ENCODE measurements at regions not wholly inside any gene's neighbourhood (a gene's known extent, or its start where the extent isn't known, plus 50 kb on each side); places are given as distances from the start of the nearest gene placed in this dataset.
A peak's percentile ranks its signal among the peaks of the same experiment; 100 is the strongest.

- FAIRE-seq (no peak), DNase-seq (ENCODE audit: low spot score) (no peak)
These were observed 387.6 kb upstream of the CBLB start for GRCh38 chr3:106256249-106256957.

DNA sequence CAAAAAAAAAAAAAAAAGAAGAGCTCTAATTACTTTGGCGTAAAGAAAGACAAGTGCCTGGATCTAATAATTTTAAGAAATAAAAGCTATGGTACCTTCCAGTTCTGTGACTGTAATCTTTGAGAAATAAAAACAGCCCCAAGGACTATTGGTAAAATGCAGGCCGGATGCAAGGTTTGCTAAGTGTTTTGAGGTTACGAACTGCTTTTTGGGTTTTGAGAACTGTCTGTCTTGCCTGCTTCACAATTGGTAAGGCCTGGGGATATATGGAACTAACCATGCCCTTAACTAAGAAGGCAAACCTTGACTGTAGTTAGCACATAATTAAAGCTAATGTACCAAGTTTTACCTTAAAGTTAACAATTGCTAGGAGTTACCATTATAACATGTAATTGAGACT, 388.4 kb upstream of the CBLB start:
- no peak for FAIRE-seq
- no peak for DNase-seq (ENCODE audit: low spot score)

- FAIRE-seq = no peak
These were observed 392.6 kb upstream of the CBLB start for GRCh38 chr3:106261396-106261795.

GRCh38 chr3:106261915-106262683, 393.3 kb upstream of the CBLB start:
- FAIRE-seq (peak; percentile 17), DNase-seq (ENCODE audit: low spot score) (no peak)

More at GRCh38 chr3:106261396-106261795, 392.6 kb upstream of the CBLB start:
- DNase-seq (ENCODE audit: low spot score) = no peak

DNA sequence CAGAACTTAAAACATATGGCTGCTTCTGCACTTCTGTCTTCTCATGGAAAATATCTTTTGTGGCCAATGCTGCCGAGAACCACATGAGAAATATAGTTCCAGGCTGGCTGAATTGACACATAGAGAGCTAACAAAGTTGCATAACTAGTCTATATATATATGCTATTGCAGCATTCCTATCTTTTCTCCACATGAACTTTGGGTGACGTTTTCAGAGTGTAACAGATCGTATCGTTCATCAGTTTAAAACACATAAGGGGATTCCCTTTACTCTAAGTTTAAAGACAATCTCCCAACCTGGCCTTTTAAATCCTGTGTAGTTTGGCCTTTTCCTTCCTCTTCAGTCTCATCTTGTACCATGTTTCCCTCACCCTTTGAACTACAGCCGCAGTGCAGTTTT, 394.2 kb upstream of the CBLB start:
- FAIRE-seq (no peak), DNase-seq (ENCODE audit: low spot score) (no peak)

GRCh38 chr3:106263546-106263945, 394.7 kb upstream of the CBLB start:
- no peak for FAIRE-seq
- no peak for DNase-seq (ENCODE audit: low spot score)

DNA sequence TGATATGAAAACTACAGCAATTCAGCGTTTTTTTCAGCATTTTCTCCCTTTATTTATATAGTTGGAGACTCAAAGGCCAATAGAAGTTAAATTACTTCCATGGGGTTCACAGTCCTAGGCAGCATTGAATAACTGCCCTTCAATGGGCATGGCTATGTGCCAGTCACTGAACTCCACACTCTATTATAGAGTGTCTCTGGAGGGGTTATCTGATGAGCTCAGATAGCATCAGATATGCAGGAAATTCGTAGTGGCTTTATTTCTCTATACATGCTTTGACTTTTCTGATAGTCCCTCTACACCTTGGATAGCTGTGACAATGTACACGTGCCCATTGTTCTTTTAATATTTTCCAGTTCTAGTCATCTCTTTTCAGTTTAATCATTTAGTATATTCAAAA, 396.9 kb upstream of the CBLB start:
- FAIRE-seq = no peak
- DNase-seq (ENCODE audit: low spot score) = no peak

- no peak for FAIRE-seq
- no peak for DNase-seq (ENCODE audit: low spot score)
These were observed 399.9 kb upstream of the CBLB start for GRCh38 chr3:106268696-106269095.

GRCh38 chr3:106272302-106272701, 403.5 kb upstream of the CBLB start:
- DNase-seq (ENCODE audit: low spot score) = no peak
- FAIRE-seq = no peak

DNA sequence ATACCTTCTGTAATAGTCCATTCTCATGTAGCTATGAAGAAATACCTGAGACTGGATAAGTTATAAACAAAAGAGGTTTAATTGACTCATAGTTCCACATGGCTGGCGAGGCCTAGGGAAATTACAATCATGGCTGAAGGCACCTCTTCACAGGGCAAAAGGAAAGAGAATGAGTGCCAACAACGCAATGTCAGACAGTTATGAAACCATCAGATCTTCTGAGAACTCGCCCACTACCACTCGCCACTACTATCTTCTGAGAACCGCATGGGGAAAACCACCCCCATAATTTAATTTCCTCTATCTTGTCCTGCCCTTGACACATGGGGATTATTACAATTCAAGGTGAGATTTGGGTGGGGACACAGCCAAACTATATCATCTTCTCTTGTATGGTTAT, 406.8 kb upstream of the CBLB start:
- DNase-seq (ENCODE audit: low spot score) (no peak), FAIRE-seq (no peak)

DNA sequence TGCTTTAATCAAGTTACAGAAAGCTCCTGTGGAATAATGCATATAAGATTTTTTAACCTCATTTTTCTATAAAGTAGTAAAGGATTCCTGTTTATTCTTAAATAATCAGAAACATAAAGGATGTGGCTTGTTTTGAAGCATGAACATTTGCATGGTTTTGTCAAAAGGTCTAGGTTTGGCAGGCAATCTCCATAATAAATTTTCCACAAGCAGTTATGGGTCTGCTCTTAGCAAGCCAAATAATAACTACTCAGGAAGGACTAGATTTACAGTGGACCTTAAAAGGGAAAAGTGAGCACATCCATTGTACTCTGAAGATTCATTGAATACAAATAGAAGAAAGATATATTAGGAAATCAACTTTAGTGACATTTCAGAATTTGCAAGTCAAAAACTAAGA, 407.3 kb upstream of the CBLB start:
- FAIRE-seq (no peak), DNase-seq (ENCODE audit: low spot score) (no peak)

DNA sequence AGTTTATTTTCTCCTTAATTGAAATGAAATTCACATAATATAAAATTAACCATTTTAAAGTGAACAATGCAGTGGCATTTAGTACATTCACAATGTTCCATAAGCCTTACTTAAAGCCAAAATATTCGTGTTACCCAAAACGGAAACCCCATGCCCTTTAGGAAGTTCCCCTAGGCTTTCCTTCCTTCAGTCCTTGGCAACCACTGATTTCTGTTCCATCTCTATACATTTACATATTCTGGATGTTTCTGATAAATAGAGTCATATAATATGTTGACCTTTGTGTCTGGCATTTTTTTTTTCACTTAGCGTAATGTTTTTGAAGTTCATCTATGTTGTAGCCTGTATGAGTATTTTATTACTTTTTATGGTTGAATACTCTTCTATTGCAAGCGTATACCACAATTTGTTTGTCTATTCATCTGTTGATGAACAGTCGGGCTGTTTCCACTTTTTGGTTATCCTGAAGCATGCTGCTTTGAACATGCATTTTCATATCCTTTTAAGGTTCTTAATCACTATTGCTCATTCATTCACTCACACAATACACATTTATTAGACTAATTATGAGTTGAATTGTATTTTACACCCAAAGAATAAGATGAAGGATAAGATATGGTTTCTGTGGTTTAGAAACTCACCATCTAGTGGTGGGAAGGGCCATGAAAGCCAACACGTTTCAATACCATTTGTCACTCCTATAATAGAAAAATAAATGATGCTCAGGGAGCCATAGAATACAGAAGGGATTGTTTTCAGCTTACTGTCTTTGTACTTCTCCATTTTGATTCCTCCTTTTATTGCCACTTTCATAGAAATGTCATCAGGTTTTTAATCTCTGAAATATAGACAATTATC, 408.2 kb upstream of the CBLB start:
- FAIRE-seq (no peak), DNase-seq (ENCODE audit: low spot score) (no peak)

DNA sequence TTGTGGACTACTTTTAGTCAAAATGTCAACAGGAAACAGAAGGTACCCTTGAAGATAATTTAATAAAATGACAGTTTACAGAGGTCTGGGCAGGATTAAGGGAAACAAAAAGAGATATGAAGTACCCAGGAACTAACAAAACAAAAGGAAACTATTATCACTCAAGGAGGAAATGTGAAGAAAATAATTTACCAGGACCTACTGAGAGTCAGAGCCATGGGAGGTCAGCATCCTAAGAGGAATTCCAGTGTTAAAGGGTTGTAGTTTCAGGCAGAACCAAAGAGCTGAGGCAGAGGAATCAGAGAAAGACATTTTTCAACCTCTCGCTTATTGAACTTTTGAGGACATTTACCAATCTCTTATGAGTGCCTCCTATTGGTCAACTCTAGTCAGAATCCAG, 408.9 kb upstream of the CBLB start:
- peak; percentile 75 for FAIRE-seq
- peak; percentile 40 for DNase-seq (ENCODE audit: low spot score)

GRCh38 chr3:106281221-106281620, 412.4 kb upstream of the CBLB start:
- DNase-seq (ENCODE audit: low spot score) (no peak), FAIRE-seq (no peak)

DNA sequence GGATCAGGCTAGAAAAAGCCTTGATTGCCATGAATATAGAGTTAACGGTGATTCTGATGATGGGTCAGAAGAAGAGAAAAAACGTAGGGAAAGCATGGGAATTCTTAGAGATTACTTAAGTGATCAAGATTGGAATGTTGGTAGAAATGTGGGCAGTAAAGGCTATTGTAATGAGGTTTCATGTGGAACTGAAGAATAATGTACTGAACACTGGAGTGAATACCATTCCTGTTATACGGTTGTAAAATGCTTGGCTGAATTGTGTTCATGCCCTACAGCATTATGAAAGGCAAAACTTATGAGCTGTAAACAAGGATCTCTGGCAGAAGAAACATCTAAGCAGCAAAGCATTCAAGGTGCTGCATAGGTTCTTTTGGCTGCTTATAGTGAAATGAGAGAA, 414.1 kb upstream of the CBLB start:
- DNase-seq (ENCODE audit: low spot score) (no peak), FAIRE-seq (no peak)

DNA sequence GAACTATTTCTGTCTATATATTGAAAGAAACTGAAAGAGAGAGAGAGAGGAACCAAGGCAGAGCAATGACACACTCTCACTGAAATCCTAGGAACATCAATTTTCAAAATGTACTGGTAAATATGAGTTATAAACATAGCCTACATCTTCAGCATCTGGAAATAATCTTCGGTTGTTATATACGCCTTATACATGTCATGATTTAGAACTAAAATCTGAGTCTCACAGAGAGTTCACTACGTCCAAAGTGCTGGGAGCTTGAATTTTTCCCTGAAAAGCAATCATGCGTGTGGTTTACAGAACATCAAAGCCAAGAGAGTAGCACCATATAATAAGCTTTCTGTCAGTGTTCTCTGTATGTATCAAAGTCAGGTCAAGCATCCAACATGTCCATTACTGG, 420.0 kb upstream of the CBLB start:
- FAIRE-seq (no peak), DNase-seq (ENCODE audit: low spot score) (no peak)

- DNase-seq (ENCODE audit: low spot score) (no peak), FAIRE-seq (no peak)
These were observed 421.6 kb upstream of the CBLB start for GRCh38 chr3:106290304-106290997.

GRCh38 chr3:106293161-106293560, 424.3 kb upstream of the CBLB start:
- DNase-seq (ENCODE audit: low spot score) (no peak), FAIRE-seq (no peak)

DNA sequence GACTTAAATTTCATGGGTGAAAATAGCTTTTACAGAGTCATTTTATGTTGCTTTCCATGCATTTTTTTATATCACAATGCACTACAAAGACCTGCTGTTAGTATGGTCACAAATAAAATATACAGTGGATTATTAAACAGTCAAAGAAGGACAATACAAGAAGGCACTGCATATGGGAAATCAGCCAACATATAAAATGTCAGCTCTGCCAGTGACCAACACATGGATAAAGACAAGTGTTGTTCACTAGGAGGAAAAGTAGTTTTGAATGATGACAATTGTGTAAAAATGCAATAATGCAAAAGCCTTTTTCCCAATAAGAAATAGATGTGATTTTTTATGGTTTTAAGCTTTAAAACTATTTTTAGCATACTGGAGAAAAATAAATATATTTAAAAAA, 425.3 kb upstream of the CBLB start:
- DNase-seq (ENCODE audit: low spot score) (no peak), FAIRE-seq (no peak)

DNA sequence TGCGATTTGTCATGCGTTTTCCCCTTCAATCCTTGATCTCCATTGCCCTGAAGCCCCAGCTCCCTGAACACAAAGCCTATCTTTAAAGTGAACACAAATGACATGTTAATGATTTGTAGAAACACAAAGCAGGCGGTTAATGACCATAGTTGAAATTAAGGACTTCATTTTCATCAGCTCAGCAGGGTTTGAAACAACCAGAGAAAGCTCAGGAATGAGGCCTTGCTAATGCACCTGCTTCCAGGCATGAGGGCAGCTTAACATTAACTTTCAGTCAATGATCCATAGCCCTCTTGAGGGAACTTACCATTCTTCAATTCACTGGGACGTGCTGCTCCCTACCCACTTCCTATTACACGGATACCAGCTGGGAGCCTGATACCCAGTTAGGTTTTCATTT, 427.2 kb upstream of the CBLB start:
- FAIRE-seq (no peak), DNase-seq (ENCODE audit: low spot score) (no peak)

GRCh38 chr3:106299300-106300098, 430.7 kb upstream of the CBLB start:
- FAIRE-seq (no peak), DNase-seq (ENCODE audit: low spot score) (no peak)
